H1 (cell line): ENCODE measurements at regions not wholly inside any gene's neighbourhood (a gene's known extent, or its start where the extent isn't known, plus 50 kb on each side); places are given as distances from the start of the nearest gene placed in this dataset.

Source experiments
- ATF2 ChIP-seq: IDR thresholded peaks from 2 replicates; pipeline ENCODE4 v1.6.1; 2012; ENCODE audit warnings: low read length, inconsistent platforms
- CTCF ChIP-seq, 3 experiments: IDR thresholded peaks; 1 replicate in 2 of 3; 2 replicates in 1 of 3; pipeline versions ENCODE4 v1.5.1 to v1.6.1; 2011; ENCODE audit warnings: low read length in 3 of 3, mild to moderate bottlenecking in 3 of 3, inconsistent platforms in 2 of 3, low read depth in 1 of 3, moderate library complexity in 1 of 3; ENCODE audit not compliant: insufficient read depth in 1 of 3; ENCODE audit errors: control extremely low read depth in 1 of 3
- EP300 ChIP-seq, 2 experiments: IDR thresholded peaks; 1 replicate in 1 of 2; 2 replicates in 1 of 2; pipeline ENCODE4 v1.6.1; 2011 to 2012; ENCODE audit warnings: low read depth in 2 of 2, low read length in 2 of 2, mild to moderate bottlenecking in 2 of 2, borderline replicate concordance in 1 of 2, inconsistent platforms in 1 of 2, moderate library complexity in 1 of 2
- SP1 ChIP-seq: IDR thresholded peaks from 2 replicates; pipeline ENCODE4 v1.6.1; 2011; ENCODE audit warnings: low read depth, low read length
- SRF ChIP-seq: IDR thresholded peaks from 2 replicates; pipeline ENCODE4 v1.6.1; 2011; ENCODE audit warnings: mild to moderate bottlenecking, low read depth, low read length, moderate library complexity
- SUZ12 ChIP-seq: fragments of 200-600 bp; sonication (generic); IDR thresholded peaks from 2 replicates; pipeline ENCODE4 v1.6.1; 2012; ENCODE audit warnings: mild to moderate bottlenecking, inconsistent platforms, low read length, moderate library complexity, mixed read lengths
- TEAD4 ChIP-seq: IDR thresholded peaks from 2 replicates; pipeline ENCODE4 v1.6.1; 2012; ENCODE audit warnings: low read depth, low read length, inconsistent platforms, mixed read lengths

GRCh38 chr5:75002271-75002670, 50.1 kb downstream of the GCNT4 start:
- TF ChIP-seq SUZ12 (no peak), CTCF (IDR thresholded peaks at IDR 0.05; ENCODE audit: control extremely low read depth in 1 of 3, insufficient read depth in 1 of 3, low read depth in 1 of 3, low read length in 3 of 3) (no peak), SRF (no peak), SP1 (no peak), ATF2 (no peak), TEAD4 (no peak), EP300 (IDR thresholded peaks at IDR 0.05; ENCODE audit: borderline replicate concordance in 1 of 2, low read depth in 2 of 2, low read length in 2 of 2) (no peak)
